ENCODE measurements at regions not wholly inside any gene's neighbourhood (a gene's known extent, or its start where the extent isn't known, plus 50 kb on each side); places are given as distances from the start of the nearest gene placed in this dataset.

DNA sequence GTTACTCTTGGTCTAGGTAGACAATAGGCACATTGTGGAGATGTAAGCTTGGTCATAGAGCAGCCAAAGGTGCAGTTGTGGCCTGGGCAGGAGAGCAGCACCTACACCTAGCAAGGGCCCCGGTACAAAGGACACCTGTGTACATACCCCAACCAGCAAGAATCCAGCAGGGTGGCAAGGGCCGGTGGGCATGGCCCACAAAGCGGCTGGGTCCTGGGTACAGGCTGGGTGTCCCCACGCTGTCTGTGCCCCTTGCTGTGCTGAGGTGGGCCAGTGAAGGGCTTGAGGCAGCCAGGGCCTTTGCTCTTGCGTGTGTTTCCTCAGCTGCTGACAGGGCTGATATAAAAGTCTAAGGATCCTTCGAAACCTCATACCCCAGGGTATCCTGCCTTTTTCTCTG, 501.8 kb downstream of the EIPR1 start:
- TF ChIP-seq, protein P1, sequence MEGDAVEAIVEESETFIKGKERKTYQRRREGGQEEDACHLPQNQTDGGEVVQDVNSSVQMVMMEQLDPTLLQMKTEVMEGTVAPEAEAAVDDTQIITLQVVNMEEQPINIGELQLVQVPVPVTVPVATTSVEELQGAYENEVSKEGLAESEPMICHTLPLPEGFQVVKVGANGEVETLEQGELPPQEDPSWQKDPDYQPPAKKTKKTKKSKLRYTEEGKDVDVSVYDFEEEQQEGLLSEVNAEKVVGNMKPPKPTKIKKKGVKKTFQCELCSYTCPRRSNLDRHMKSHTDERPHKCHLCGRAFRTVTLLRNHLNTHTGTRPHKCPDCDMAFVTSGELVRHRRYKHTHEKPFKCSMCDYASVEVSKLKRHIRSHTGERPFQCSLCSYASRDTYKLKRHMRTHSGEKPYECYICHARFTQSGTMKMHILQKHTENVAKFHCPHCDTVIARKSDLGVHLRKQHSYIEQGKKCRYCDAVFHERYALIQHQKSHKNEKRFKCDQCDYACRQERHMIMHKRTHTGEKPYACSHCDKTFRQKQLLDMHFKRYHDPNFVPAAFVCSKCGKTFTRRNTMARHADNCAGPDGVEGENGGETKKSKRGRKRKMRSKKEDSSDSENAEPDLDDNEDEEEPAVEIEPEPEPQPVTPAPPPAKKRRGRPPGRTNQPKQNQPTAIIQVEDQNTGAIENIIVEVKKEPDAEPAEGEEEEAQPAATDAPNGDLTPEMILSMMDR (IDR thresholded peaks at IDR 0.05), result no peak
- TF ChIP-seq EP300 (IDR thresholded peaks at IDR 0.05), result no peak
- no peak for TF ChIP-seq POLR2AphosphoS5 (IDR thresholded peaks at IDR 0.05)

Measured in sigmoid colon (tissue), 4 donors.